ENCODE measurements at regions not wholly inside any gene's neighbourhood (a gene's known extent, or its start where the extent isn't known, plus 50 kb on each side); places are given as distances from the start of the nearest gene placed in this dataset.
A peak's percentile ranks its signal among the peaks of the same experiment; 100 is the strongest.

DNA sequence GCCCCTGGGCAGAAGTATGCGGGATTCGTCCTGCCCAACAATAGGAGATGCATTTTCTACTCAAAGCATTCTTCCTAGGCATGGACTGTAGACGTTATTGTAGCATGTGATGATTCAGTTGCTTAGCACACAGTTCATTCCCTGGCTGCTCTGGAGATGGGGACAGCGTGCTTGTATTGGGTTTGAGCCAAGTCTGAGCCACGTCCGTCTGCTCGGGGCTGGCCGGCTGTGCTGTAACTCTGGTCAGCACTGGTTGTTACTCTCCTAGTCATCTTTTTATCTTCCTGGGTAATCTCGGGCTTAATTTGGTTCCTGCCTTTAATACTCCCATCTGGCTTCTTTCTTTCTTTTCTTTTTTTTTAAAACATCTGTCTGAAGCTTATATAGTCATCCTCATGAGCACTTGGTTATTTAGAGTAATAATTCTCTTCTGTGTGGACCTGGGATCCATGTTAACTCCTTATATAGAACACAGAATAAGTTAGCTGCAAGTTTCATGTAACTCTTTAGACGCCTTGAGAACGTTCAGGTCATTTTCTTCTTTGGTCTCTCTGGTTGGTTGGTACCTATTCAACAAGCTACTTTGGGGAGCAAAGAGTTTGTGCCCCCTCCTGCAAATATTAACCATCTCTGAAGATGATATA lies 118.8 kb upstream of the RPS23 start:
- DNase-seq (ENCODE audit: low spot score) = peak; percentile 74

DNA sequence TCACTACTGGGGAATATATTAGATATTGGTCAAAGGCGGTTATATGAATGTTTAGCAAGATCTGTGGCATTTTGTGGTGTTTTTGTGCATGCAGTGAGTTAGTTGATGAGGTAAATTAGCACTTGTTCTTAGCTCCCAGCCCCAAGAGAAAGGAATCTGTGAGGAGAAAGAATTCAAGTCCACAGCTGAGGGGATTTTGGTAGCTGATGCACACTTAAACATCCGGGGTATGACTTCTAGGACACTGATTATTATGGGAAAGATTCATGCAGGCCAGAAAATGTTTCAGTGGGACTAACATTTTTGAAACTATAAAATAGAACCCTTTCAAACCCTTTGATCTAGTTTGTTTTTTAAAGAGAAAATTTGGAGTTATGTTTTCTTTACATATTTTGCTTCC lies 118.2 kb upstream of the RPS23 start:
- no peak for DNase-seq (ENCODE audit: low spot score)

GRCh38 chr5:82393951-82394350 lies 115.8 kb upstream of the RPS23 start:
- DNase-seq (ENCODE audit: low spot score) = no peak

- no peak for DNase-seq (ENCODE audit: low spot score)
Measured at GRCh38 chr5:82390088-82390487, 111.9 kb upstream of the RPS23 start.

DNA sequence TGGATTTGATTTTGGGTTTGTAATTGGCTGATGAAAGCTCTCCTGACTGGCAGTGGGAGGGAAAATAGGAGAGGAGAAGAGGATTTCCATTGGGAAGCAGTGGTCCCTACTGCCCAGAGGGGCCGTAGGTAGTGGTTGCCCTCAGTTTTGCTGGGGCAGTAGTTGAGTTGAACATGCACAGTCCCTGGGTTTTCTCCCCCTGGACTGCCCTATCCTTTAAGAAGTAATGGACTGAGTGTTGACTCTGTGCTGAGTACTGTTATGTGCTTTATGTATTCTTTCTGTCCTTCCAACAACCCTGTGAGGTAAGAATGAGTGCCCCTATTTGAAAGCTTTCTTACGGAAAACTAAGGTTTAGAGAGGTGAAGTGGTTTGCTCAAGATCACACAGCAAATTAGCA lies 111.2 kb upstream of the RPS23 start:
- DNase-seq (ENCODE audit: low spot score) = no peak

DNA sequence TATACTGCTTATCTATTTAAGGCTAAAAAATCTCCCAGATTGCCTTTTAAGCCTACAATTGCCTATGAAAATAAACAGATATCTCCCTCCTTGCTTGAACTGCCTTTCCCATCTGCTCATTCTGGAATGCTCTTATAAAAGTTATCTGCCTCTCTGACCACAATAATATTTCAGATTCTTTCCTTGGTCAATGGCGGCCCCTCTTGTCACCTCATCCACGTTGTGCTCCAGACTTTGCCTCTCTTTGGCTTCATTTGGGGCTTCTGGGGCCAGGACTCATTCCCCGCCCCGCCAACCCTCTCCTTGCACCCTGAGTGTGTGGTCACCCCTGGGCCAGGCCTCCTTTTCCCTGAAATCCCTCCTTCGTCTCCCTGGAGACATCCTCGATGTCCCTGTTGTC lies 110.0 kb upstream of the RPS23 start:
- no peak for DNase-seq (ENCODE audit: low spot score)

GRCh38 chr5:82387819-82388166 lies 109.6 kb upstream of the RPS23 start:
- DNase-seq (ENCODE audit: low spot score) = no peak

- no peak for DNase-seq (ENCODE audit: low spot score)
Measured at GRCh38 chr5:82387001-82387818, 109.1 kb upstream of the RPS23 start.

DNA sequence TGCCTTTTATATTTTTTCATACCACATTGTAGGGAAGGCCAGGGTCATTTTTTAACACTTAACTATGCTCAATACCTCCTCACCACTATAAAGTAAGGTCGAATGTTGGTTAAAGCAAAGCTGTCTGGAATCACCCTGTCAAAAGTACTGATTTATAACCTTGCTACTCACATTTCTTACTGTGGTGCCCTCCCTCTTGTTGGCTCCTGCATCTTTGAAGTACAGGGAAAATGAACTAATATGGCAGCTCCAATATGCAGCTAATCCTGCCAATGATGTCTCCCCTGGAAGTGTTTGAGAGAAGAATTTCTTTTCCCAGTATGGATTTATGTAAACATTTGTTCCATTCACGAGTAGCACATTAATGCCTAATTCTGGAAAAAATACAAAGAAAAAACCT lies 108.4 kb upstream of the RPS23 start:
- DNase-seq (ENCODE audit: low spot score) = no peak

DNA sequence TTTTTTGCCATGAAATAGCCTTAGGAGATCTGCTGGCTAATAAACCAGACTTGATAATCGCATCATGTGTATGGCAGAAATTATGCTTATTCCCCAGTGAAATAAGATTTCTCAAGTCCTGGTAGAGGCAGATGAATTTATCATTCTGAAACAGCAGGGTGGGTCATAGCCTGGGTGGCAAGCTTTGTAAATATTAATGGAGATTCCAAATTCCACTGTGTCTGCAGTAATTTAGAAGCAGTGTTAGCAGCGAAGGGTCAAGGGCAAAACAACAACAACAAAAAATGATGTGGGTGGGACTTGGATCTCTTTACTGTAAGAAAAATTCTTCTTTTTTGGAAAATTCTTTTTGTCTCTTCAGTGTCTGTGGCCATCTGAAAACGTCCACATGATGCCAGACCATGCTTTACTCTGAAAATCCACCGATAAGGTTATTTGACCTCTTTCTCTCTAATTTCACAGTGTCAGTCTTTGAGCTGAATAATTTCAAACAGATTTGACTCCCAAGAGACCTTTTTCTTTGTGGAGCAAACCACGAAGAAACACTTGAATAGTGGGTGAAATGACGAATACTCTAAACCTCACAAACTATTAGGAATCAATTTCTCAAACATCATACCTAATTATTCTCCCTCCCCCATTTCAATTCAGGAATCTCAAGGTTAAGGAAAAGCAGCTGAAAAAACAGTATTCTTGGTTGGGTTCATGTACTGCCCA lies 106.0 kb upstream of the RPS23 start:
- DNase-seq (ENCODE audit: low spot score) = no peak

GRCh38 chr5:82381591-82381990 lies 103.4 kb upstream of the RPS23 start:
- DNase-seq (ENCODE audit: low spot score) = no peak

- no peak for DNase-seq (ENCODE audit: low spot score)
Measured at GRCh38 chr5:82376307-82376706, 98.2 kb upstream of the RPS23 start.

- DNase-seq (ENCODE audit: low spot score) = no peak
Measured at GRCh38 chr5:82375488-82376244, 97.5 kb upstream of the RPS23 start.

- DNase-seq (ENCODE audit: low spot score) = no peak
Measured at GRCh38 chr5:82374637-82375036, 96.5 kb upstream of the RPS23 start.

DNA sequence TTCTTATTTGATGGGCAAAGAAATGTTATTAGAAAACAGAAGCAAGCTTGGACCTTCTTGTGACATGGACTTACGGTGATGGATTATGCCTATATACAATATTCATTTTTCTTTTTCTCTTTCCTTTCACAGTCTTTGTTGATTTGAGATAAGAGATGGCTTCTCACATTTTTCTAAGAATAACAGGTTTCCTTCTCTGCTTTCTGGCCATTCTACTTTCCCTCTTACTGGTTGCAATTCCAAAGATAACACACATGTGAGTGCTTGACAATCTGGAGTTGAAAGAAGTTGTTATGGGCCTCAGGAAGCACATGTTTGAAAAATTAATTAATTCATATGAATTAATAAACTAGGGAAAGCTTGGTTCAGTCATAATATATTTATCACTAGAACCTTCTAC lies 89.8 kb upstream of the RPS23 start:
- no peak for DNase-seq (ENCODE audit: low spot score)

DNA sequence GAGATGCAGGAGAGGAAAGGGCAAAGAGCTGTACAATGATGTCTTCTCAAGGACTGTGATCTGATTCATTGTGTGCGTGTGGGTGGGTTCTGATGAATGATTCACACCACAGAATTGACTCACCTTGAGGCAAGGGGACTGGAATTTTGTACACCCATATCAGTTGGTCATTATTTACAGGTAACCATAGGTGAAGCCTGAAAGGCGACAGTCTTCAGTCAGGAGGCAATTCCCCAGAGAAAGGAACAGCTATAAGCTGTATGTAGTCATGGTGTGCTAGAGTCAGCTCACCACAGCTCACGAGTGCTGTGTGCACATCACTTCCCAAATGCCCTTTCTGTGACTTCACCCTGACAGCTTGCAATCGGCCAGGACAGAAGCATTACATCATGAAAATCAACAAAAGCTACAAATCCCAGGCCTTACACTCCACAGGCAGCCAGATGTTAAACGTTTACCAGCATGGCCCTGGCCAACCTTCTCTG lies 87.6 kb upstream of the RPS23 start:
- DNase-seq (ENCODE audit: low spot score) = no peak

DNA sequence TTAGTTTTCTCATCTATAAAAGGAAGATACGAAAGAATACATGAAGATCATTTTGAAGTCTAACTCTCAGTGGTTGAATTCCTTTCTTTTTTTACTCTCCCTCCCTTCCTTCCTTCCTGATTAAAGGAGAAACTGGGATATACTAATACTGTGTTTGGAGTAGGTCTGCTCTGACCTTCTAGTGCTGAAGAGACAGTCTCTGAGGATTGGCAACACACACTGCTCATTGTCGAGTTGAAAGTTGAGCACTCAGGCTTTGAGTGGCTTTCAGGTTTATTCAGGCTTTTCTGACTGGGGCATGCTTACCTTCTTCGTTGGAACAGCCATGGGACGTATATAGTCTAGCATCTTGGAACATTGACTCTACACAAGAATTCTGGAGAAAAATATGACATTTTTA lies 86.9 kb upstream of the RPS23 start:
- no peak for DNase-seq (ENCODE audit: low spot score)

GRCh38 chr5:82364497-82364896 lies 86.3 kb upstream of the RPS23 start:
- peak; percentile 67 for DNase-seq (ENCODE audit: low spot score)

- DNase-seq (ENCODE audit: low spot score) = no peak
Measured at GRCh38 chr5:82363524-82363923, 85.4 kb upstream of the RPS23 start.

GRCh38 chr5:82362636-82363035 lies 84.5 kb upstream of the RPS23 start:
- DNase-seq (ENCODE audit: low spot score) = no peak

DNA sequence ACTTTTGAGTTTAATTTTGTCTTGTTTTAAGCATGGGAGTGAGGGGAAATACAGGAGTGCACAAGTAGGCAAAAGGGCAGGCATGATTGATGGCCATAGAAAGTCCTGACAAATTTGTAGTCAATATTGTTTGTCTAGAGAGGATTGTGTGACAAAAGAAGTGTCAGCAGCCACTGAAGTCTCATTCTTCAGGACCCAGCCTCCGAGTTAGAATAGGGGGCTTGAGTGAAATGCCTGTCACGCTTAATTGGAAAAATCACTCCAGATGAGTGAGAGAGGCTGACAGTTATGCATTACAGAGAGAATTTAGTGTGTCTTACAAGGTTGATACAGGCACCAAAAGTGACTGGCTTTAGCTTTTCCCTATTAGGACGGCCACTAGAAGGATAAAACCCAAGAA lies 81.9 kb upstream of the RPS23 start:
- DNase-seq (ENCODE audit: low spot score) = no peak

- no peak for DNase-seq (ENCODE audit: low spot score)
Measured at GRCh38 chr5:82359272-82359671, 81.1 kb upstream of the RPS23 start.

Data from Ammon's horn (tissue), 1 donor.